ENCODE measurements at regions not wholly inside any gene's neighbourhood (a gene's known extent, or its start where the extent isn't known, plus 50 kb on each side); places are given as distances from the start of the nearest gene placed in this dataset.
"Not testable (repeated sequence)": the region's sequence is repeated elsewhere in the genome, so short reads cannot be mapped to it uniquely, and the experiment has no call there.

- H3K9me3 ChIP-seq (ENCODE audit: low read depth); DNase-seq; in situ Hi-C loops (cut with MboI); H3K36me3 ChIP-seq (ENCODE audit: low read depth); H4K20me1 ChIP-seq (ENCODE audit: insufficient read depth); H3K9me2 ChIP-seq (ENCODE audit: insufficient read depth); H3F3A ChIP-seq (ENCODE audit: insufficient read depth); H3K9ac ChIP-seq; H3K79me2 ChIP-seq (ENCODE audit: insufficient read depth); H3K4me2 ChIP-seq (ENCODE audit: unreplicated experiment); H2AFZ ChIP-seq; H3K4me3 ChIP-seq; H3K27ac ChIP-seq; H3K4me1 ChIP-seq (ENCODE audit: insufficient read depth): not testable (repeated sequence)
- WGBS, 2 experiments (ENCODE audit: low coverage in 1 of 2, low lambda C conversion rate in 2 of 2, missing lambda C conversion rate in 2 of 2), result 5% methylated on average over 34 to 37 of the region's 77 CpGs
- peak; percentile 65 for TF ChIP-seq EZH2 (IDR thresholded peaks at IDR 0.05; ENCODE audit: insufficient read depth, poor library complexity, severe bottlenecking)
- H3K27me3 ChIP-seq (replicated peaks; ENCODE audit: insufficient read depth), result peaks cover 25% of the 10 kb centered on the region
Measured at GRCh38 chr15:22714358-22715132, 71.9 kb upstream of the NIPA1 start.

GRCh38 chr15:22715133-22715845 is 71.2 kb upstream of the NIPA1 start:
- H3K36me3 ChIP-seq (ENCODE audit: low read depth); H2AFZ ChIP-seq; H3K4me2 ChIP-seq (ENCODE audit: unreplicated experiment); H3K9me2 ChIP-seq (ENCODE audit: insufficient read depth); H3K4me1 ChIP-seq (ENCODE audit: insufficient read depth); H4K20me1 ChIP-seq (ENCODE audit: insufficient read depth); DNase-seq; H3K27ac ChIP-seq; H3K4me3 ChIP-seq; H3K9me3 ChIP-seq (ENCODE audit: low read depth); in situ Hi-C loops (cut with MboI); H3F3A ChIP-seq (ENCODE audit: insufficient read depth); H3K9ac ChIP-seq; H3K79me2 ChIP-seq (ENCODE audit: insufficient read depth): not testable (repeated sequence)
- WGBS, 2 experiments (ENCODE audit: low coverage in 1 of 2, low lambda C conversion rate in 2 of 2, missing lambda C conversion rate in 2 of 2), result 28 to 33% methylated on average over 19 of the region's 32 CpGs
- H3K27me3 ChIP-seq (replicated peaks; ENCODE audit: insufficient read depth), result peaks cover 25% of the 10 kb centered on the region

- H3K9ac ChIP-seq; H3F3A ChIP-seq (ENCODE audit: insufficient read depth); H3K4me2 ChIP-seq (ENCODE audit: unreplicated experiment); H3K27ac ChIP-seq; H2AFZ ChIP-seq; H3K79me2 ChIP-seq (ENCODE audit: insufficient read depth); H3K9me3 ChIP-seq (ENCODE audit: low read depth); H4K20me1 ChIP-seq (ENCODE audit: insufficient read depth); H3K4me3 ChIP-seq; H3K9me2 ChIP-seq (ENCODE audit: insufficient read depth); in situ Hi-C loops (cut with MboI); H3K36me3 ChIP-seq (ENCODE audit: low read depth); H3K4me1 ChIP-seq (ENCODE audit: insufficient read depth): not testable (repeated sequence)
- H3K27me3 ChIP-seq (replicated peaks; ENCODE audit: insufficient read depth), result peaks cover 25% of the 10 kb centered on the region
- 48 to 51% methylated on average over 1 of the region's 1 CpG for WGBS, 2 experiments (ENCODE audit: low coverage in 1 of 2, low lambda C conversion rate in 2 of 2, missing lambda C conversion rate in 2 of 2)
- DNase-seq, result peak; percentile 7
Measured at GRCh38 chr15:22719980-22720379, 66.5 kb upstream of the NIPA1 start.

- H3K27ac ChIP-seq; in situ Hi-C loops (cut with MboI); DNase-seq; H3K9me2 ChIP-seq (ENCODE audit: insufficient read depth); H3K4me2 ChIP-seq (ENCODE audit: unreplicated experiment); H3K79me2 ChIP-seq (ENCODE audit: insufficient read depth); H3K4me1 ChIP-seq (ENCODE audit: insufficient read depth); H3K36me3 ChIP-seq (ENCODE audit: low read depth); H3K9ac ChIP-seq; H3F3A ChIP-seq (ENCODE audit: insufficient read depth); H3K9me3 ChIP-seq (ENCODE audit: low read depth); H2AFZ ChIP-seq; H3K4me3 ChIP-seq; H4K20me1 ChIP-seq (ENCODE audit: insufficient read depth); H3K27me3 ChIP-seq (replicated peaks; ENCODE audit: insufficient read depth): not testable (repeated sequence)
- WGBS, 2 experiments (ENCODE audit: low coverage in 1 of 2, low lambda C conversion rate in 2 of 2, missing lambda C conversion rate in 2 of 2), result 50% methylated on average over 1 to 2 of the region's 2 CpGs
Measured at GRCh38 chr15:22726104-22726503, 60.3 kb upstream of the NIPA1 start.

- H3K9me3 ChIP-seq (ENCODE audit: low read depth); H3K27ac ChIP-seq; H2AFZ ChIP-seq; H3K79me2 ChIP-seq (ENCODE audit: insufficient read depth); H3K27me3 ChIP-seq (replicated peaks; ENCODE audit: insufficient read depth); H4K20me1 ChIP-seq (ENCODE audit: insufficient read depth); in situ Hi-C loops (cut with MboI); H3F3A ChIP-seq (ENCODE audit: insufficient read depth); DNase-seq; H3K4me1 ChIP-seq (ENCODE audit: insufficient read depth); H3K9ac ChIP-seq; H3K9me2 ChIP-seq (ENCODE audit: insufficient read depth); H3K4me2 ChIP-seq (ENCODE audit: unreplicated experiment); H3K36me3 ChIP-seq (ENCODE audit: low read depth); H3K4me3 ChIP-seq: not testable (repeated sequence)
- 40 to 47% methylated on average over 4 of the region's 4 CpGs for WGBS, 2 experiments (ENCODE audit: low coverage in 1 of 2, low lambda C conversion rate in 2 of 2, missing lambda C conversion rate in 2 of 2)
Measured at GRCh38 chr15:22735067-22735466, 51.4 kb upstream of the NIPA1 start.
